Stimulated activated memory B cell treated with anti-CD40 and anti-IgM and Interleukin-4, amounts not matched to agents 10 μg/mL and 1 μg/mL and 100 μg/mL, for 72 hours (primary cell): ENCODE measurements at regions not wholly inside any gene's neighbourhood (a gene's known extent, or its start where the extent isn't known, plus 50 kb on each side); places are given as distances from the start of the nearest gene placed in this dataset.
"Not testable (repeated sequence)": the region's sequence is repeated elsewhere in the genome, so short reads cannot be mapped to it uniquely, and the experiment has no call there.

Experiments
- ATAC-seq: fragments of 150-1000 bp; cut with Tn5 transposase; 2 replicates; pipeline ENCODE4 v1.10.0; 2021
- H3K27ac Mint-ChIP-seq: one replicate; pipeline ENCODE4 v1.8.0; 2022; ENCODE audit warnings: mild to moderate bottlenecking, mixed read lengths
- H3K27me3 Mint-ChIP-seq: one replicate; pipeline ENCODE4 v1.8.0; 2022; ENCODE audit warnings: mixed read lengths
- H3K36me3 Mint-ChIP-seq: one replicate; pipeline ENCODE4 v1.8.0; 2022; ENCODE audit warnings: mixed read lengths
- H3K4me1 Mint-ChIP-seq: one replicate; pipeline ENCODE4 v1.8.0; 2022; ENCODE audit warnings: mixed read lengths
- H3K4me3 Mint-ChIP-seq: one replicate; pipeline ENCODE4 v1.8.0; 2022; ENCODE audit warnings: mild to moderate bottlenecking, moderate library complexity, mixed read lengths
- H3K9me3 Mint-ChIP-seq: one replicate; pipeline ENCODE4 v1.8.0; 2022; ENCODE audit warnings: mixed read lengths

- ATAC-seq, H3K27me3 Mint-ChIP-seq, H3K4me1 Mint-ChIP-seq: not testable (repeated sequence)
Measured at GRCh38 chr18:67126751-67127150, 389.8 kb downstream of the DSEL start.

DNA sequence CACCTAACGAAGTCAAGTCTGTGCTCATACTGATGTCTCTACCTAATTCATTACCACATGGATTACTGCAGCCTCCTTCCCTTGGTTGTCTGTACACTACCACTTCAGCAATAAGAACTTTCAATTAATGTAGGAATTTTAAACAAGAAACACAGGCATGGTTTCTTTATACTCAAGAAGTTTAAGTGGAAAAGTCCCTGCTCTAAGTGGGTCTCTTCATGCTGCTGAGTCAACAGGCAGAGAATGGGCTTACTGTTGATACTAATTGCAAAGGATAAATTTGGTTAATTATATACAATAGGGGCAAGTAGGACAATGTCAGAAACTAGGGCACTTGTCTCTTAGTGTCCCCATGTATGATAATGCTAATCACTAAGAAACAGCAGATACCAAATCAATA, 392.6 kb downstream of the DSEL start:
- no peak overlapping the region for H3K4me3 Mint-ChIP-seq
- ATAC-seq, result no peak
- H3K27me3 Mint-ChIP-seq, result no peaks in the 10 kb centered on the region
- H3K36me3 Mint-ChIP-seq, result no peaks in the 10 kb centered on the region
- no peaks in the 10 kb centered on the region for H3K4me1 Mint-ChIP-seq
- H3K27ac Mint-ChIP-seq, result no peak overlapping the region
- no peaks in the 10 kb centered on the region for H3K9me3 Mint-ChIP-seq

More at GRCh38 chr18:67126751-67127150, 389.8 kb downstream of the DSEL start:
- not testable (repeated sequence) for H3K36me3 Mint-ChIP-seq, H3K27ac Mint-ChIP-seq, H3K4me3 Mint-ChIP-seq, H3K9me3 Mint-ChIP-seq

DNA sequence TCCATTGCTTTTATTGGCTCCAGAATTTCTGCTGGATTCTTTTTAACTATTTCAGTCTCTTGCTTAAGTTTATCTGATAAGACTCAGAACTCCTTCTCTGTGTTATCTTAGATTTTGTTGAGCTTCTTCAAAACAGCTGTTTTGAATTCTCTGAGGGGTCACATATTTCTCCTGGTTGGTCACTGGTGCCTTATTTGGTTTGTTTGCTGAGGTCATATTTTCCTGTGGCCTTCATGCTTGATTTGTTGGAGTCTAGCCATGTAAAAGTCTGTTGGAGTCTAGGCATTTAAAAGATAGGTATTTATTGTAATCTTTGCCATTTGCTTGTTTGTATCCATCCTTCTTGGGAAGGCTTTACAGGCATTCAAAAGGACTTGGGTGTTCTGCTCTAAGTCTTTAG, 398.7 kb downstream of the DSEL start:
- Mint-ChIP-seq H3K27ac (no peak overlapping the region), H3K4me1 (no peaks in the 10 kb centered on the region), H3K4me3 (no peak overlapping the region), H3K36me3 (no peaks in the 10 kb centered on the region), H3K9me3 (peaks cover 3% of the 10 kb centered on the region), H3K27me3 (no peaks in the 10 kb centered on the region)
- no peak for ATAC-seq

GRCh38 chr18:67109535-67109934, 407.0 kb downstream of the DSEL start:
- Mint-ChIP-seq H3K27me3 (no peaks in the 10 kb centered on the region), H3K36me3 (no peaks in the 10 kb centered on the region), H3K4me1 (no peaks in the 10 kb centered on the region), H3K9me3 (no peaks in the 10 kb centered on the region), H3K4me3 (no peak overlapping the region), H3K27ac (no peak overlapping the region)
- ATAC-seq, result peak; percentile 12

DNA sequence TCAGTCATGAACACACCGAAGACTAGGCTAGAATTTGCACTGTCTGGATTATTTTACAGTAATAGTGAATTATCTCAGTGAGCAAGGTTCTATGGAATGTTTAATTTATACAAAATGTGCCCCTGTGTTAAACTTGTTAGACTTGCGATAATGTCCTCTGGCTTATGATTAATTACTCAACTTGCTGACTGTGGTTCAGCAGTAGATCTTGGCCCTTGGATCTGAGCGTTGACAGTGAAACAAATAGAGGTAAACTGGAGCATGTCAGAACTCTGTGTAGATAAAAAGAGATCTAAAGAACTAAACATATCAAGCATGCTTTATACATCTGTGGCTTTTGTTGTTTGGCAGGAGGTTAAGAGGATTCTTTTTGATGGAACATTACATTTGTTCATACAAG, 407.6 kb downstream of the DSEL start:
- Mint-ChIP-seq H3K9me3 (no peaks in the 10 kb centered on the region), H3K4me3 (no peak overlapping the region), H3K27ac (no peak overlapping the region), H3K36me3 (no peaks in the 10 kb centered on the region), H3K4me1 (no peaks in the 10 kb centered on the region), H3K27me3 (no peaks in the 10 kb centered on the region)
- ATAC-seq, result no peak

DNA sequence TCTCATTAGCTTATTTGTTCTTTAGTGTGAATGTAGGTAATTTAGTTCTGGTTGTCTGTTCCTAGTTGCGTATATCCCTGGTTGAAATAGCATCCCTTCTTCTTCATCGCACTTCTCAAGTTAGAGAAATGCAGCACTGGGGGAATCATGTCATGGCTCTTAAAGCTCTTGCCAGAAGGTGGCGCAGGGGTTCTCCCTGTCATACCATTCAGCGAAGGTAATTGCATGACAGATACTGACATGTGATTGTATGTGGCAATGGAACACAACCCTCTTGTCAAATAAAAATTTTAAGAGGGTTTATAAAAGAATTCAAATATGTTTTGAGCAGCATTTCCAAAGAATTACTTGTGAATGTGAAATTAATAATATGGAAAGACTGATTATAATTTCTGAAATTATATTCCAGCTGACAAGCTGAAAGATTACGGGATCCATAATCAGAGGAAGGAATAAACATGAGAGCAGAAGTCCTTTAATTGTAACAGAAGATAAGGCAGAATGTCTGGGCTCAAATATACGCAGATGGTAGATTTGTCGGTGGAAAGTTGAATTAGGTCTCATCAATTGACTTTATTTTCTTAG, 411.7 kb downstream of the DSEL start:
- no peaks in the 10 kb centered on the region for H3K9me3 Mint-ChIP-seq
- no peaks in the 10 kb centered on the region for H3K36me3 Mint-ChIP-seq
- no peak for ATAC-seq
- no peaks in the 10 kb centered on the region for H3K27me3 Mint-ChIP-seq
- no peak overlapping the region for H3K4me3 Mint-ChIP-seq
- H3K27ac Mint-ChIP-seq, result no peak overlapping the region
- no peaks in the 10 kb centered on the region for H3K4me1 Mint-ChIP-seq

GRCh38 chr18:67094123-67094522, 422.4 kb downstream of the DSEL start:
- Mint-ChIP-seq H3K27me3 (no peaks in the 10 kb centered on the region), H3K27ac (no peak overlapping the region), H3K36me3 (no peaks in the 10 kb centered on the region), H3K4me3 (no peak overlapping the region), H3K4me1 (no peaks in the 10 kb centered on the region), H3K9me3 (no peaks in the 10 kb centered on the region)
- no peak for ATAC-seq

DNA sequence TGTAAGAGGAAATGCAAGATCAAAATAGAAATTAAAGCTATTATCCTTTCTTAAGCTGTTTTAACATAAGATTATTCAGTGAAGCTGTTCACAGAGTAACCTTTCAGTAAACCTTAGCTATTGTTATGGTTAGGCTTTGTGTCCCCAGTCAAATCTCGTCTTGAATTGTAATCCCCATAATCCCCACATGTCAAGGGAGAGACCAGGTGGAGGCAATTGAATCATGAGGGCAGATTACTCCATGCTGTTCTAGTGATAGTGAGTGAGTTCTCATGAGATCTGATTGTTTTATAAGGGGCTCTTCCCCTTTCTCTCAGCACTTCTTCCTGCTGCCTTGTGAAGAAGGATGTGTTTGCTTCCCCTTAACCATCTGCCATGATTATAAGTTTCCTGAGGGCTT, 424.4 kb downstream of the DSEL start:
- no peak for ATAC-seq
- H3K9me3 Mint-ChIP-seq, result no peaks in the 10 kb centered on the region
- no peak overlapping the region for H3K27ac Mint-ChIP-seq
- no peaks in the 10 kb centered on the region for H3K36me3 Mint-ChIP-seq
- H3K4me1 Mint-ChIP-seq, result no peaks in the 10 kb centered on the region
- H3K27me3 Mint-ChIP-seq, result no peaks in the 10 kb centered on the region
- no peak overlapping the region for H3K4me3 Mint-ChIP-seq

- Mint-ChIP-seq H3K36me3 (no peaks in the 10 kb centered on the region), H3K4me3 (no peak overlapping the region), H3K27me3 (no peaks in the 10 kb centered on the region), H3K27ac (no peak overlapping the region), H3K9me3 (no peaks in the 10 kb centered on the region), H3K4me1 (no peaks in the 10 kb centered on the region)
- no peak for ATAC-seq
Measured at GRCh38 chr18:67081482-67082211, 434.9 kb downstream of the DSEL start.

DNA sequence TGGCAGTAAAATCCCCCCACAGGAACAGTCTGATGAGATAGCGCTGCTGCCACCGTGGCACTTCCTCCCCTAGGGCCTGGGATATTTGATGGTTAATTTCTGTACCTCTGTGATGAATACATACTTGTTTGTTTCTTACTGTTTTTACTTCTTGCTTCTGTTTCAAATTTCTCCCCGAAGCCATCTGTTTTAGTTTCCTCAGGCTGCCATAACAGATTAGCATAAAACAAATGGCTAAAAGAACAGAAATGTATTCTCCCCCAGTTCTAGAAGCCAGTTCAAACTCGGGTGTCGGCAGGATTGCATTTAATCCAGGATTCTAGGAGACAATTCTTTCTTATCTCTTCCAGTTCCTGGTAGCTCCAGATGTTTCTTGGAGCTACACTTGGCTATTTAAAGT, 435.9 kb downstream of the DSEL start:
- H3K27me3 Mint-ChIP-seq, result no peaks in the 10 kb centered on the region
- H3K36me3 Mint-ChIP-seq, result no peaks in the 10 kb centered on the region

DNA sequence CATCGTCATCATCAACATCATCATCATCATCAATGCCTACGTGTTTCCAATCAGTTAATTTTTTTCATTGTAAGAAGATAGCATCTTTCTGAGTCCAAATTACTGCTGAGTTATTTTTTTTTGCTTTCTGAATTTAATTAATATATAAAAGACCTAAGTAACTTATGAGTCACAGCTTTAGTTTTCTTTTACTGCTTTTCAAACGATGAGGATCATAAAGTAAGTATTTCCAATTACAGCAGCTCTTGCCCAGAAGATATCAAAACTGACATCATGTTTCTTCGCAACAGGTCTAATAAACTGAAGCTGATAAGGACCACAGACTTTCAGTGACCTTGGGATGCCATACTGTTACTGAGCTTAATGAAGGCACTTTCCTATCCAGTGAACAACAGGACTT, 442.2 kb downstream of the DSEL start:
- Mint-ChIP-seq H3K9me3 (peaks cover 2% of the 10 kb centered on the region), H3K27ac (no peak overlapping the region), H3K36me3 (no peaks in the 10 kb centered on the region), H3K4me1 (no peaks in the 10 kb centered on the region), H3K4me3 (no peak overlapping the region), H3K27me3 (no peaks in the 10 kb centered on the region)
- ATAC-seq, result no peak

More for the DNA sequence above, 435.9 kb downstream of the DSEL start:
- no peak for ATAC-seq
- H3K4me3 Mint-ChIP-seq, result no peak overlapping the region
- H3K4me1 Mint-ChIP-seq, result no peaks in the 10 kb centered on the region
- no peak overlapping the region for H3K27ac Mint-ChIP-seq
- no peaks in the 10 kb centered on the region for H3K9me3 Mint-ChIP-seq

DNA sequence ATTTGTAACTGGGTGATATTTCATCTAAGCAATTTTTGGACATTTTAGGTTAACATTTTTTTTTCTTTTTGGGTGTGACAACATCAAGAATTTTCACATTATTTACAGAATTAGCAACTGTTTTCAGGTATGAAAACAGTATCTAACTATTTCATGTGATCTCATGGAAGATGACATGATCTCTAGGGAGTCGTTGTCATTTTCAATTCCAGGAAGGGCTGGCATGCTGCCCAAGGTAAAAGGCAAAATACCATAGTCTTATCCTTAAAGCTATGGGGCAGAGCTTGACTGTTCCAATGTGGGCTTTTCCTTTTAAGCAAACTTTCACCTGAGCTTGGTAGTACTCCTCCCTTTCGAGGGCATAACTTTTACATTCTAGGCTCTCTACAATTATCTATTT, 443.7 kb downstream of the DSEL start:
- Mint-ChIP-seq H3K27ac (no peak overlapping the region), H3K9me3 (peaks cover 2% of the 10 kb centered on the region), H3K4me1 (no peaks in the 10 kb centered on the region), H3K27me3 (no peaks in the 10 kb centered on the region), H3K36me3 (no peaks in the 10 kb centered on the region), H3K4me3 (no peak overlapping the region)
- no peak for ATAC-seq

GRCh38 chr18:67068608-67069007, 447.9 kb downstream of the DSEL start:
- Mint-ChIP-seq H3K4me1 (no peaks in the 10 kb centered on the region), H3K4me3 (no peak overlapping the region), H3K27ac (no peak overlapping the region), H3K27me3 (no peaks in the 10 kb centered on the region), H3K9me3 (peaks cover 4% of the 10 kb centered on the region), H3K36me3 (no peaks in the 10 kb centered on the region)
- no peak for ATAC-seq

DNA sequence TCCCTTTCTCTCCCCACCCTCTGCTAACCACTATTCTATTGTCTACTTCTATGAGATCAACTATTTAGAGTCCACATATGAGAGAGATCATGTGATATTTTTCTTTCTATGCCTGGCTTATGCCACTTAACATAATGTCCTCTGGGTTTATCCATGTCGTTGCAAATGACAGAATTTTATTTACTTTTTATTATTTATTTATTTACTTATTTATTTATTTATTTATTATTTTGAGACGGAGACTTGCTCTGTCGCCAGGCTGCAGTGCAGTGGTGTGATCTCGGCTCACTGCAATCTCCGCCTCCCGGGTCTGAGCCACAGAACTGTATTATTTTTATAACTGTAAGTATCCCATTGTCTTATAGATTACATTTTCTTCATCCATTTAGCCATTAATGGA, 443.4 kb upstream of the CDH19 start:
- no peaks in the 10 kb centered on the region for H3K27me3 Mint-ChIP-seq
- H3K9me3 Mint-ChIP-seq, result no peaks in the 10 kb centered on the region
- H3K4me3 Mint-ChIP-seq, result no peak overlapping the region
- no peaks in the 10 kb centered on the region for H3K4me1 Mint-ChIP-seq
- no peak overlapping the region for H3K27ac Mint-ChIP-seq
- ATAC-seq, result no peak
- no peaks in the 10 kb centered on the region for H3K36me3 Mint-ChIP-seq

DNA sequence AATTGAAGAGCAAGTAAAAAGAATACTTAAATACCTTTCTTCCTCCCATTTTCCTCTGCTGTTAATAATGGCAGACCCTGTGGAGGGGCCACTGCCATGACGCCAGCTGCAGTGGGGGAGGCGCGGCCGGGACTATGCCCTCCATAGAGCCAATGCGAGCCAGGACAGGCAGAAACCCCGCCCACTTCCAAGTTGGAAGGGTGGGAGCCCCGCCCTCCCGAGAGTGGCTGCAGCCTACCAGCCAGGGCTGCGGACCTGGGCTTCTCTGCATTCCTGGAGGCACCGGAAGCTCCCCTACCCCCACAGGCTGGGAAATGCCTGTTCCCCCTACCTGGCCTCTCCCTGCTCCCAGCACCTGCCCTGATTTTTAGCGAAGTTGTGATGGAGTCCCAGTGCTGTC, 439.4 kb upstream of the CDH19 start:
- Mint-ChIP-seq H3K9me3 (no peaks in the 10 kb centered on the region), H3K36me3 (no peaks in the 10 kb centered on the region), H3K4me1 (no peaks in the 10 kb centered on the region), H3K27ac (no peak overlapping the region), H3K27me3 (no peaks in the 10 kb centered on the region), H3K4me3 (no peak overlapping the region)
- no peak for ATAC-seq

DNA sequence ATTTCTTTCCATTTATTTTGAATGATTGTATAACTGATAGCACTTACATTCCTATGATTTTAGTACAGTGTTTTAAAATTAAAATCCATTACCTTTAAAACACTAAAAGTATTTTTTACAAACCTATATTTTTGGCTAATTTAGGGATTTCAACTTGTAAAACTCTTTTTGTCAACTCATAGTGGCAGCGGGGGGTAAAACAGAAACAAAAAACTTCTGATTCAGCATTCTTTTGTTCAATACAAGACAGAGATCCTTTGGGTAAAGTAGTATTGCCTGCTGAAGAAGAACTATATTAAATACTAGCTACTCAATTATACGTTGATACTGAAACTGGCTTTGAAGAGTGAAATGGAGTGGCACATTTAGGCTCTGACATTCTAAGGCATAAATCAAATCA, 437.4 kb upstream of the CDH19 start:
- no peaks in the 10 kb centered on the region for H3K27me3 Mint-ChIP-seq
- H3K4me1 Mint-ChIP-seq, result no peaks in the 10 kb centered on the region
- no peak overlapping the region for H3K27ac Mint-ChIP-seq
- H3K9me3 Mint-ChIP-seq, result no peaks in the 10 kb centered on the region
- H3K4me3 Mint-ChIP-seq, result no peak overlapping the region
- ATAC-seq, result no peak
- no peaks in the 10 kb centered on the region for H3K36me3 Mint-ChIP-seq
